WTC11 (cell line): ENCODE measurements at regions not wholly inside any gene's neighbourhood (a gene's known extent, or its start where the extent isn't known, plus 50 kb on each side); places are given as distances from the start of the nearest gene placed in this dataset.

Experiments
- ATAC-seq: fragments of 200-7000 bp; cut with Tn5 transposase; 2 replicates; pipeline ENCODE4 v1.10.0; 2021; ENCODE audit warnings: mild to moderate bottlenecking, moderate library complexity
- CTCF ChIA-PET: fragments of 300-600 bp; sonication (Branson Sonifier 250); formaldehyde crosslinking; loops from one replicate; lab custom pipeline; 2021; ENCODE audit warnings: antibody characterized with exemption; lab: Charles Lee
- POLR2A ChIA-PET: fragments of 350-600 bp; sonication (Branson Sonifier 250); formaldehyde crosslinking; loops from one replicate; lab custom pipeline; 2021; ENCODE audit warnings: antibody characterized with exemption; lab: Charles Lee
- DNase-seq: peaks from one replicate; pipeline ENCODE4 v3.0.0; 2021; ENCODE audit warnings: low spot score
- H3K27ac Mint-ChIP-seq: 2 replicates; pipeline ENCODE4 v1.8.0; 2021; ENCODE audit warnings: mixed read lengths
- H3K27me3 Mint-ChIP-seq: 2 replicates; pipeline ENCODE4 v1.8.0; 2021; ENCODE audit warnings: low read depth, mild to moderate bottlenecking, moderate library complexity, mixed read lengths
- H3K36me3 Mint-ChIP-seq: 2 replicates; pipeline ENCODE4 v1.8.0; 2021; ENCODE audit warnings: mixed read lengths
- H3K4me1 Mint-ChIP-seq: 2 replicates; pipeline ENCODE4 v1.8.0; 2022; ENCODE audit warnings: mixed read lengths
- H3K4me3 Mint-ChIP-seq: 2 replicates; pipeline ENCODE4 v1.8.0; 2021; ENCODE audit warnings: mild to moderate bottlenecking, moderate library complexity, mixed read lengths
- H3K9me3 Mint-ChIP-seq: 2 replicates; pipeline ENCODE4 v1.8.0; 2021; ENCODE audit warnings: mixed read lengths
- ATF2 ChIP-seq: sonication (generic); formaldehyde crosslinking; IDR thresholded peaks from 2 replicates; pipeline ENCODE4 v1.8.1; 2022; ENCODE audit warnings: low read depth, missing genetic modification reagents, borderline replicate concordance
- MLX ChIP-seq: sonication (generic); formaldehyde crosslinking; IDR thresholded peaks from 2 replicates; pipeline ENCODE4 v1.8.1; 2023; ENCODE audit warnings: mild to moderate bottlenecking, missing genetic modification reagents, moderate library complexity
- OVOL2 ChIP-seq: fragments of 250-450 bp; sonication (Bioruptor Pico); IDR thresholded peaks from 2 replicates; pipeline ENCODE4 v1.9.0; 2021; ENCODE audit warnings: mild to moderate bottlenecking, borderline replicate concordance
- PREB ChIP-seq: sonication (generic); formaldehyde crosslinking; IDR thresholded peaks from 2 replicates; pipeline ENCODE4 v1.8.1; 2022; ENCODE audit warnings: mild to moderate bottlenecking, missing genetic modification reagents, moderate library complexity, borderline replicate concordance
- ZNF281 ChIP-seq: sonication (generic); formaldehyde crosslinking; IDR thresholded peaks from 2 replicates; pipeline ENCODE4 v1.8.0; 2023; ENCODE audit warnings: mild to moderate bottlenecking, missing genetic modification reagents
- ZNF416 ChIP-seq: fragments of 250-450 bp; sonication (Bioruptor Pico); IDR thresholded peaks from 2 replicates; pipeline ENCODE4 v1.9.0; 2021; ENCODE audit warnings: mild to moderate bottlenecking, inconsistent platforms
- ZNF532 ChIP-seq: fragments of 250-450 bp; sonication (Bioruptor Pico); IDR thresholded peaks from 2 replicates; pipeline ENCODE4 v1.9.0; 2021; ENCODE audit warnings: mild to moderate bottlenecking, borderline replicate concordance

GRCh38 chr22:27207907-27208306 lies 550.5 kb downstream of the MIAT start (continued):
- TF ChIP-seq ZNF532 (CRISPR knock-in tag) (no peak), OVOL2 (CRISPR knock-in tag) (no peak), ZNF416 (CRISPR knock-in tag) (no peak), ZNF281 (no peak)

- POLR2A ChIA-PET = no interaction called here
- Mint-ChIP-seq H3K27ac (no peak overlapping the region), H3K36me3 (no peaks in the 10 kb centered on the region), H3K4me1 (peaks cover 9% of the 10 kb centered on the region), H3K27me3 (peaks cover 3% of the 10 kb centered on the region), H3K9me3 (no peaks in the 10 kb centered on the region), H3K4me3 (no peak overlapping the region)
- TF ChIP-seq ZNF532 (CRISPR knock-in tag) = no peak
- TF ChIP-seq MLX (CRISPR knock-in tag) = no peak
- no peak for TF ChIP-seq PREB (CRISPR knock-in tag)
- no peak for TF ChIP-seq ATF2
- CTCF ChIA-PET = interaction anchor here (1.1 kb wide), 1 partner anchor 122 kb away, joined by 4 read pairs; no protein-coding TSS in a partner anchor
- DNase-seq = no peak
- ATAC-seq = no peak; the same call in 1 of the 2 replicates
Measured at GRCh38 chr22:27210111-27210730, 552.8 kb downstream of the MIAT start.
